Skeletal muscle tissue (tissue), 3 donors: ENCODE measurements at regions not wholly inside any gene's neighbourhood (a gene's known extent, or its start where the extent isn't known, plus 50 kb on each side); places are given as distances from the start of the nearest gene placed in this dataset.

Source experiments
- H3K27ac ChIP-seq: one replicate; pipeline ENCODE4 v1.7.0; 2013; ENCODE audit warnings: mild to moderate bottlenecking, low read depth, low read length, inconsistent platforms
- H3K27me3 ChIP-seq, 3 donors: one replicate each; pipeline ENCODE4 v1.7.0; 2013; ENCODE audit warnings: low read length in 3 of 3; ENCODE audit not compliant: control insufficient read depth in 3 of 3, insufficient read depth in 3 of 3
- H3K36me3 ChIP-seq, 3 donors: one replicate each; pipeline ENCODE4 v1.7.0; 2013; ENCODE audit warnings: low read length in 3 of 3; ENCODE audit not compliant: control insufficient read depth in 3 of 3, insufficient read depth in 3 of 3
- H3K4me1 ChIP-seq, 3 donors: one replicate each; pipeline ENCODE4 v1.7.0; 2013; ENCODE audit warnings: low read length in 3 of 3, mild to moderate bottlenecking in 3 of 3; ENCODE audit not compliant: control insufficient read depth in 3 of 3, insufficient read depth in 3 of 3
- H3K4me3 ChIP-seq, 3 donors: one replicate each; pipeline ENCODE4 v1.7.0; 2013; ENCODE audit warnings: low read length in 3 of 3
- H3K9ac ChIP-seq, 3 donors: one replicate each; pipeline ENCODE4 v1.7.0; 2013; ENCODE audit warnings: low read length in 3 of 3, mild to moderate bottlenecking in 3 of 3, moderate library complexity in 2 of 3, low read depth in 1 of 3
- H3K9me3 ChIP-seq, 3 donors: one replicate each; pipeline ENCODE4 v1.7.0; 2013; ENCODE audit warnings: low read length in 3 of 3; ENCODE audit not compliant: control insufficient read depth in 3 of 3
- donor health status: Osteomylitis.

DNA sequence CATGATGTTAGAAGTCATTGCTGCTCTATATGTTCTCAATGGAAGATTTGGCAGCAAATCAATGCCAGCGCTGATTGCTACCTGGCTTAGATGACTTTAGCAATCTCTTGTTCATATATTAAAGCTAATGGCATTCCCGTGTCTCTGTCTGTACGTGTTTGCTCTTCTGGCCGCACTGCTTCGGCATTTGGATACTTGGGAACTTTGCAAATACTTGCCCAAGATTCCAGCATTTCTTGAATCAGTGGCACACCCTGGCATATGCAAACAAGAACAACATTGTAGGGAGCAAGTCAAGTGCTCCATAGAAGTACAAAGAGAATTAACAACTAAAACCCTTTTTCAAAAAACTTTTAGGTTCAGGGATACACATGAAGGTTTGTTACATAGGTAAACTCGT, 128.9 kb upstream of the TMEM164 start:
- Histone ChIP-seq H3K27me3 (no peaks in the 10 kb centered on the region), H3K9ac (no peak overlapping the region), H3K9me3 (no peaks in the 10 kb centered on the region), H3K27ac (no peak overlapping the region), H3K4me3 (no peak overlapping the region), H3K36me3 (no peaks in the 10 kb centered on the region), H3K4me1 (no peaks in the 10 kb centered on the region)

DNA sequence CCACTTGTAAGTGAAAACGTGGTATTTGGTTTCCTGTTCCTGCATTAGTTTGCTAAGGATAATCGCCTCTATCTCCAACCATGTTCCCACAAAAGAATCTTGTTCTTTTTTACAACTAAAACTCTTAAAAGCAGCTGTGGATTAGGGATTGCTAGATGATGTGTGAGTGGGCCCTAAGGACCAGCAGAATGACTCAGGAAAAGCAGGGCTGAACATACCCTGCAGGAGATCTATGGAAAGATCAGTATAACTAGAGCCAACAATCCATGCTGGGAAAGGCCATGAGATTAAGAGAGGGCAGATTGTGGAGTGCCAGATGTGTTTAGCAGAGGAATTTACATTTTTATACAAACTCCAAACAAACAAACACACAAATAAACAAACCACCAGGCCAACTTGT, 128.4 kb upstream of the TMEM164 start:
- Histone ChIP-seq H3K27ac (no peak overlapping the region), H3K36me3 (no peaks in the 10 kb centered on the region), H3K9me3 (no peaks in the 10 kb centered on the region), H3K27me3 (no peaks in the 10 kb centered on the region), H3K4me3 (no peak overlapping the region), H3K4me1 (no peaks in the 10 kb centered on the region), H3K9ac (no peak overlapping the region)

DNA sequence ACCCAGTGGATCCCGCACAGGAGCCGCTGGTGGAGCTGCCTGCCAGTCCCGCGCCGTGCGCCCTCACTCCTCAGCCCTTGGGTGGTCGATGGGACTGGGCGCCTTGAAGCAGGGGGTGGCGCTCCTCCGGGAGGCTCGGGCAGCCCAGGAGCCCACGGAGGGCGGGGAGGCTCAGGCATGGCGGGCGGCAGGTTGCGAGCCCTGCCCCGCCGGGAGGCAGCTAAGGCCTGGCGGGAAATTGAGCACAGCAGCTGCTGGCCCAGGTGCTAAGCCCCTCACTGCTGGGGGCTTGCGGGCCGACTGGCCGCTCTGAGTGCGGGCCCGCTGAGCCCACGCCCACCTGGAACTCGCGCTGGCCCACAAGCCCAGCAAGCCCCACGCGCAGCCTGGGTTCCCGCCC, 127.1 kb upstream of the TMEM164 start:
- Histone ChIP-seq H3K9ac (no peak overlapping the region), H3K4me3 (no peak overlapping the region), H3K4me1 (no peaks in the 10 kb centered on the region), H3K27ac (no peak overlapping the region), H3K27me3 (no peaks in the 10 kb centered on the region), H3K36me3 (no peaks in the 10 kb centered on the region), H3K9me3 (no peaks in the 10 kb centered on the region)

DNA sequence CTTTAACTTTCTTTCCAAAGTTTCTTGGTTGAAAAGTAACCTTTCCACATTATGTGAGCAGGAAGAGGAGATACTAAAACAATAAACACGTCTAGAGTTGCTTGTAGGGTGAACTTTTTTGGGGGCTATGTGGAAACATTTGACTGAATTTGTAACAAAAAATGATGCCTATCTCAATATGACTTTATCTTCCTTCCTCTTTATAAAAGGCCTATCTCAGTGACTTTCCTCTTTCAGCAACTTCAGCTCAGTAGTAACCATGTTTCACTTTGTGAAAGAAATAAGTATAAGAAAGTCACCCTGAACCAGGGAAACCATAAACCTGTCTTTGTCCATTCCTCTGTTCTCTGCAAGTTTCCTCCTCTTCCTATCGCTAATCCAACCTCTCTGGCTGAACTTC, 124.7 kb upstream of the TMEM164 start:
- H3K4me1 ChIP-seq, result no peaks in the 10 kb centered on the region
- H3K4me3 ChIP-seq, result no peak overlapping the region
- no peak overlapping the region for H3K9ac ChIP-seq
- H3K9me3 ChIP-seq, result no peaks in the 10 kb centered on the region
- H3K27ac ChIP-seq, result no peak overlapping the region
- no peaks in the 10 kb centered on the region for H3K27me3 ChIP-seq
- no peaks in the 10 kb centered on the region for H3K36me3 ChIP-seq

DNA sequence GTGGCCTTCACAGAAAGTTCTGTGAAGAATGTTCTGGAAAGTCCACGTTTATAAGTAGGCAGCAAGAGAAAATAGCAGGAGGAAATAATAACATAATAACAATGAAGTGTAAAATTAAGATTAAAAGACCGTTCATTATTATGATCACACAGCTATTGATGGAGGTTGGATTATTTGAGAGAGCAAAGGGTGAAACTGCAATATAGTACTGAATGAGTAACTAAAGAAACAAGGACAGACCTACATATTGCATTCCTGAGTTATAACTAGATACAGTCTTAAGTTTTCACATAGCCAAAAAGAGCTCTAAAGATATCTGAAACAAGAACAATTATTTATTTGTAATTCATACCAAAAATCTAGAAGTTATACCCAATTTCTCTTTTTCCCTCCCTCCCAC, 122.9 kb upstream of the TMEM164 start:
- Histone ChIP-seq H3K36me3 (no peaks in the 10 kb centered on the region), H3K9me3 (no peaks in the 10 kb centered on the region), H3K27ac (no peak overlapping the region), H3K4me1 (no peaks in the 10 kb centered on the region), H3K9ac (no peak overlapping the region), H3K27me3 (no peaks in the 10 kb centered on the region), H3K4me3 (no peak overlapping the region)

DNA sequence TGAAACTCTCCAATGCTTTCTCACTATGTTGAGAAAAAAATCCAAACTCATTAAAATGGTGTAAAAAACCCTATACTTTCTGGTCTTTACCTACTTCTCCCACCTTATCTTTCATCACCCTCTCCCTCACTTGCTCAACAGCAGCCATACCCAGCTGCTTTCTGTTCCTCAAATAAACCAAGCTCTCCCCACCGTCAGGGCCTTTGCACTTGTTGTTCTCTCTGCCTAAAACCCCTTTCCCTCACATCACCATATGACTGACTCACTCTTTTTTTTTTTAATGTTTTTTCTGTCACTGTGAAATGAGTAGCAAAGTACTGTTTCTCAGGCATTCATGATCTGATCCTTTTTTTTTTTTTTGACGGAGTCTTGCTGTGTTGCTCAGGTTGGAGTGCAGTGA, 122.3 kb upstream of the TMEM164 start:
- Histone ChIP-seq H3K36me3 (no peaks in the 10 kb centered on the region), H3K4me3 (no peak overlapping the region), H3K27me3 (no peaks in the 10 kb centered on the region), H3K9ac (no peak overlapping the region), H3K4me1 (no peaks in the 10 kb centered on the region), H3K9me3 (no peaks in the 10 kb centered on the region), H3K27ac (no peak overlapping the region)

DNA sequence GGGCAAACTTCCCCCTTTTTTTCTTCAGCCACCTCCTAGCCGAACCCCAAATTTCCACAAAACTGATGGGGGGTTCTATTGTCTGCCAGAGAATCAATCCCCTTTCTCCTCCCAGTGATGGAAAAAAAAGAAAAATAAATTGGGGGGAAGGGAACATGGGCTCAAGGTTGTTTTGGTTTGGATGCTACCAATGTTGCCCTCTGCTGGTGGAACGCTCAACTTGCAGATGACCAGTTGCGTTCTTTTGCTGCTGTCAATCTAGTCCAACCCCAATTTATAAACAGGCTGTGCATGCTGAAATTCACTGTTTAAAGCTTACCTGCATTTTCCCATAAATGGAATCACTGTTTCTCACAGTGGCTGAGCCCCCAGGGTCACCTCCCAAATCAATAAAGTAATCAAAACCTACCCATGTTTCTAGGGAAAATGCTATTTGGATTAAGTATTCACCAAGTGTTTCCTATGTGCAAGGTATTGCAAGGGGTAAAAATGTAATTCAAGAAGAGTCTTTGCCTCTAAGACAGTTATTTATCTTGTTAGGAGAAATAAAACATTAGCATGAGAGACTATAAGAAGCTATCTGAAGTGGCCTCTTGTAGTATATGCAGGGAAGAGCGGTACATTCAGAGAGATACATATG, 116.7 kb upstream of the TMEM164 start:
- Histone ChIP-seq H3K9me3 (no peaks in the 10 kb centered on the region), H3K27ac (no peak overlapping the region), H3K4me1 (peaks cover 0 to 6% (median 0%) of the 10 kb centered on the region in 3 donors), H3K4me3 (no peak overlapping the region), H3K9ac (no peak overlapping the region), H3K27me3 (no peaks in the 10 kb centered on the region), H3K36me3 (no peaks in the 10 kb centered on the region)

DNA sequence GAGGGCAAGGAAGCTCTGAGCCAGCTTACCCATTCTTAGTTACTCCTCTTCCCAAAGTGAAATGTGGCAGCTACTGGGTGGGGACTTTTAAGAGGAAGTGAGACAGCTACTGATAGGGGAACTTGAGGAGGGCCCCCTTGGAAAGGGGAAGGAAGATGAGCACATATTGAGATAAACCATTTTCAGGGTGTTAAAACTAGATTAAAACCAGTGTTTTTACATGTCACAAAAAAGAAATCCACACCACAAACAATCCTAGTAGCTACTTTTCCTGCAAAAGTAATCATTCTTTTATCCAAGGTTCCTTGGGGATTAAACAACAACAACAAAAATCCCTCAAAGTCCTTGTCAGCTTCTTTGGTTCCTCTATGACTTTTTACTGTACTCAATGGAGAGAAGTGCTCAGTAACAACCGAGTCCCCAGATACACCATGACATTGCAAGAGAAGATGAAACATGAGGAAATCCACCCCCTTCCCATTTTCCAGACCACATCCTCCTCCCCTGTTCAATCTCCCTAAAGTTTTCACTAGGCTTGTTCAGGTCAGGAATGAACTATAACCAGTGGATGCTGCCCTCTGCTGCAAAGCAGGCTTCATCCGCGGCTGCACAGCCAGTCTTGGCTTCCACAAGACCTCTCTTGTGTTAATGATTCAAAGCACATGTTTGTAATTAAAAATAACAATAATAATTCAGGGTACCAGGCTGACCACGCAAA, 113.5 kb upstream of the TMEM164 start:
- no peak overlapping the region for H3K4me3 ChIP-seq
- H3K27ac ChIP-seq, result no peak overlapping the region
- no peaks in the 10 kb centered on the region for H3K27me3 ChIP-seq
- H3K36me3 ChIP-seq, result no peaks in the 10 kb centered on the region
- no peaks in the 10 kb centered on the region for H3K9me3 ChIP-seq
- H3K9ac ChIP-seq, result no peak overlapping the region
- peaks cover 0 to 6% (median 0%) of the 10 kb centered on the region in 3 donors for H3K4me1 ChIP-seq

DNA sequence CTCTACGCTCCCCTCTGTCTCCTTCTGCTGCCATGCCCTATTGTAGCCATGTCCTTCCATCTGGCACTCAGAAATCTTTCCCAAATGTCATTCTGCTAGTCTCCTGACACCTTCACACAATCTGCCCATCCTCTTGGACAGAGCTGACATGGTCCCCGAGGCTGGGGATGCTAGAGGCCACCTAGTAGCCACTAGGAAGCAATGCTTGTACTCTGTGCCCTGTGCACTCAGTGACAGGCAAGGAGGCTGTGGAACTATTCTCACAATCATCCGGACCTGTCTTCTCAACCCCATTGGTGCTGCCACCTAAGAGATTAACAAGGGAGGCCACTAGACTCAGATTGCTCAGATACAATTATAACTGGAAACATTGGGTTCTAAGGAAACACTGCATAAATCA, 112.6 kb upstream of the TMEM164 start:
- H3K27me3 ChIP-seq, result no peaks in the 10 kb centered on the region
- no peaks in the 10 kb centered on the region for H3K36me3 ChIP-seq
- H3K9ac ChIP-seq, result no peak overlapping the region
- H3K27ac ChIP-seq, result no peak overlapping the region
- no peak overlapping the region for H3K4me3 ChIP-seq
- H3K4me1 ChIP-seq, result peaks cover 0 to 6% (median 0%) of the 10 kb centered on the region in 3 donors
- H3K9me3 ChIP-seq, result no peaks in the 10 kb centered on the region

DNA sequence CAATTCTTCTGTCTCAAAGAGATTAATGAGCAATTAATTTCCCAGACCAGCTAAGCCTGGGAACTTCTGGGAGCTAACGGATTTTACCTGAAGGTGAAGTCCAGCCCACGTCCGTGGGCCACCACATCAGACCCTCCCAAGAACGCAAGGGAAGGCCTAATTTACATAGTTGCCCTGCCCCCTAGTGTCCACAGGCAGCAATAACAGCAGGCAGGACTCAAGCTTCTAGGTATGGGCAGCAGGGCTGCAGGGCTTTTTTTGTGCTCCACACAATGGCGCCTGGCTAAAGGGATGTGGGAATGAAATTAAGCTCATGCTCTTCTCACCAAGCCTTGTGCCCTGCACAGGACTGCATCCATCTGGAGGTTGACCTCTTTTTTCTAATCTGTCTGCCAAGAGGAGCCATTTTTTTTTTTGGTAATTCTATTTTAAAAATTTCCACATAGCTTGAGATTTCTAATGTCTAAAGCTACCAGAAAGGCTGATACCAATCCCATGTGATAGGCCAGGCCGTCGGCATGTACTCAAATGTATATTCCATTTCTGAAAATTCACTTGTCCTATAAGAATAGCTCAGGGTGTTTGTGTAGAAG, 111.9 kb upstream of the TMEM164 start:
- H3K4me1 ChIP-seq, result peaks cover 0 to 6% (median 0%) of the 10 kb centered on the region in 3 donors
- no peak overlapping the region for H3K4me3 ChIP-seq
- no peaks in the 10 kb centered on the region for H3K36me3 ChIP-seq
- H3K9me3 ChIP-seq, result no peaks in the 10 kb centered on the region
- H3K27me3 ChIP-seq, result no peaks in the 10 kb centered on the region
- H3K9ac ChIP-seq, result no peak overlapping the region
- H3K27ac ChIP-seq, result no peak overlapping the region
